Panc1 (cell line): ENCODE measurements at regions not wholly inside any gene's neighbourhood (a gene's known extent, or its start where the extent isn't known, plus 50 kb on each side); places are given as distances from the start of the nearest gene placed in this dataset.

ENCODE experiments used
- POLR2AphosphoS5 ChIP-seq: IDR thresholded peaks from 2 replicates; pipeline ENCODE4 v1.6.1; 2012; ENCODE audit warnings: mild to moderate bottlenecking, low read depth, low read length, moderate library complexity
- SIN3A ChIP-seq: IDR thresholded peaks from 2 replicates; pipeline ENCODE4 v1.6.1; 2012; ENCODE audit warnings: low read depth, mild to moderate bottlenecking, low read length, moderate library complexity, borderline replicate concordance; ENCODE audit not compliant: insufficient read depth
- TF ChIP-seq, protein P1 (sequence below): fragments of 450-650 bp; IDR thresholded peaks from 2 replicates; pipeline ENCODE4 v1.5.1; 2017; ENCODE audit warnings: mild to moderate bottlenecking
- TF ChIP-seq, protein P2 (sequence below), 2 experiments: IDR thresholded peaks; 2 replicates each; pipeline ENCODE4 v1.6.1; 2011 to 2012; ENCODE audit warnings: low read depth in 2 of 2, control low read depth in 1 of 2, low read length in 1 of 2, mild to moderate bottlenecking in 1 of 2, moderate library complexity in 1 of 2; ENCODE audit not compliant: insufficient read depth in 1 of 2

DNA sequence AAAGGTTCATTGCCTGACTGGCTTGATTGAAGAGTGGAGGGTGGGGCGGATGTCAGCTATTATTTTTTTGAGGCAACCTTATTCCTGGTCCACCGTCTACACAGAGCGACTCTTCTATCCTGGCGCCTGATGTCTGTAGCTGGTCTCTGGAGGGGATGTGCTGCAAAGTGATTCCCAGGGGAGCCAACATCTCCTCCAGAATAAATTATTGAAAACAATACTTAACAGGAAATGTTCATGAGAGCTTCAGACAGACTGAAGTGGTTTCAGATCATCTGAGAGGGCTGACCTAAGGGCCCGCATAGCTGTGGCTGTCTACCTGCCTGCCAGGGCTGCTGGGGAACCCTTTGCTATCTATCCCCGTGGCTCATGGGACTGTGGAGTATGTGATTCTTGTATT lies 66.7 kb downstream of the TEX35 start:
- TF ChIP-seq, protein P1, sequence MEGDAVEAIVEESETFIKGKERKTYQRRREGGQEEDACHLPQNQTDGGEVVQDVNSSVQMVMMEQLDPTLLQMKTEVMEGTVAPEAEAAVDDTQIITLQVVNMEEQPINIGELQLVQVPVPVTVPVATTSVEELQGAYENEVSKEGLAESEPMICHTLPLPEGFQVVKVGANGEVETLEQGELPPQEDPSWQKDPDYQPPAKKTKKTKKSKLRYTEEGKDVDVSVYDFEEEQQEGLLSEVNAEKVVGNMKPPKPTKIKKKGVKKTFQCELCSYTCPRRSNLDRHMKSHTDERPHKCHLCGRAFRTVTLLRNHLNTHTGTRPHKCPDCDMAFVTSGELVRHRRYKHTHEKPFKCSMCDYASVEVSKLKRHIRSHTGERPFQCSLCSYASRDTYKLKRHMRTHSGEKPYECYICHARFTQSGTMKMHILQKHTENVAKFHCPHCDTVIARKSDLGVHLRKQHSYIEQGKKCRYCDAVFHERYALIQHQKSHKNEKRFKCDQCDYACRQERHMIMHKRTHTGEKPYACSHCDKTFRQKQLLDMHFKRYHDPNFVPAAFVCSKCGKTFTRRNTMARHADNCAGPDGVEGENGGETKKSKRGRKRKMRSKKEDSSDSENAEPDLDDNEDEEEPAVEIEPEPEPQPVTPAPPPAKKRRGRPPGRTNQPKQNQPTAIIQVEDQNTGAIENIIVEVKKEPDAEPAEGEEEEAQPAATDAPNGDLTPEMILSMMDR: no peak
- TF ChIP-seq POLR2AphosphoS5: no peak
- TF ChIP-seq, protein P2, sequence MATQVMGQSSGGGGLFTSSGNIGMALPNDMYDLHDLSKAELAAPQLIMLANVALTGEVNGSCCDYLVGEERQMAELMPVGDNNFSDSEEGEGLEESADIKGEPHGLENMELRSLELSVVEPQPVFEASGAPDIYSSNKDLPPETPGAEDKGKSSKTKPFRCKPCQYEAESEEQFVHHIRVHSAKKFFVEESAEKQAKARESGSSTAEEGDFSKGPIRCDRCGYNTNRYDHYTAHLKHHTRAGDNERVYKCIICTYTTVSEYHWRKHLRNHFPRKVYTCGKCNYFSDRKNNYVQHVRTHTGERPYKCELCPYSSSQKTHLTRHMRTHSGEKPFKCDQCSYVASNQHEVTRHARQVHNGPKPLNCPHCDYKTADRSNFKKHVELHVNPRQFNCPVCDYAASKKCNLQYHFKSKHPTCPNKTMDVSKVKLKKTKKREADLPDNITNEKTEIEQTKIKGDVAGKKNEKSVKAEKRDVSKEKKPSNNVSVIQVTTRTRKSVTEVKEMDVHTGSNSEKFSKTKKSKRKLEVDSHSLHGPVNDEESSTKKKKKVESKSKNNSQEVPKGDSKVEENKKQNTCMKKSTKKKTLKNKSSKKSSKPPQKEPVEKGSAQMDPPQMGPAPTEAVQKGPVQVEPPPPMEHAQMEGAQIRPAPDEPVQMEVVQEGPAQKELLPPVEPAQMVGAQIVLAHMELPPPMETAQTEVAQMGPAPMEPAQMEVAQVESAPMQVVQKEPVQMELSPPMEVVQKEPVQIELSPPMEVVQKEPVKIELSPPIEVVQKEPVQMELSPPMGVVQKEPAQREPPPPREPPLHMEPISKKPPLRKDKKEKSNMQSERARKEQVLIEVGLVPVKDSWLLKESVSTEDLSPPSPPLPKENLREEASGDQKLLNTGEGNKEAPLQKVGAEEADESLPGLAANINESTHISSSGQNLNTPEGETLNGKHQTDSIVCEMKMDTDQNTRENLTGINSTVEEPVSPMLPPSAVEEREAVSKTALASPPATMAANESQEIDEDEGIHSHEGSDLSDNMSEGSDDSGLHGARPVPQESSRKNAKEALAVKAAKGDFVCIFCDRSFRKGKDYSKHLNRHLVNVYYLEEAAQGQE (IDR thresholded peaks at IDR 0.05; ENCODE audit: insufficient read depth in 1 of 2, low read depth in 2 of 2, low read length in 1 of 2): no peak
- TF ChIP-seq SIN3A: no peak
